Thyroid gland (tissue), 4 donors: ENCODE measurements at regions not wholly inside any gene's neighbourhood (a gene's known extent, or its start where the extent isn't known, plus 50 kb on each side); places are given as distances from the start of the nearest gene placed in this dataset.

Experiments
- CTCF ChIP-seq, 6 experiments: fragments of 200-600 bp in 3 of 6; fragments of 450-650 bp in 3 of 6; sonication (generic) in 3 of 6; IDR thresholded peaks; one replicate each; pipeline ENCODE4 v1.5.1; 2016 to 2019; ENCODE audit warnings: antibody characterized with exemption in 6 of 6, mild to moderate bottlenecking in 2 of 6, inconsistent platforms in 1 of 6, moderate library complexity in 1 of 6
- POLR2A ChIP-seq, 2 donors: fragments of 450-650 bp; IDR thresholded peaks; one replicate each; pipeline ENCODE4 v1.6.1; 2017; ENCODE audit warnings: antibody characterized with exemption in 2 of 2, mild to moderate bottlenecking in 2 of 2, moderate library complexity in 1 of 2

GRCh38 chr12:73390261-73390660 is 1118.1 kb downstream of the TRHDE start:
- TF ChIP-seq CTCF (IDR thresholded peaks at IDR 0.05), result no peak
- no peak for TF ChIP-seq POLR2A (IDR thresholded peaks at IDR 0.05)
